ENCODE measurements at regions not wholly inside any gene's neighbourhood (a gene's known extent, or its start where the extent isn't known, plus 50 kb on each side); places are given as distances from the start of the nearest gene placed in this dataset.
A peak's percentile ranks its signal among the peaks of the same experiment; 100 is the strongest.

- no peak for DNase-seq
These were observed 513.6 kb downstream of the HTR7 start for GRCh38 chr10:90344226-90344625.

- DNase-seq = no peak
These were observed 510.6 kb downstream of the HTR7 start for GRCh38 chr10:90347239-90347638.

GRCh38 chr10:90350122-90350521 is 507.7 kb downstream of the HTR7 start:
- no peak for DNase-seq

- no peak for DNase-seq
These were observed 505.6 kb downstream of the HTR7 start for GRCh38 chr10:90352288-90352687.

DNA sequence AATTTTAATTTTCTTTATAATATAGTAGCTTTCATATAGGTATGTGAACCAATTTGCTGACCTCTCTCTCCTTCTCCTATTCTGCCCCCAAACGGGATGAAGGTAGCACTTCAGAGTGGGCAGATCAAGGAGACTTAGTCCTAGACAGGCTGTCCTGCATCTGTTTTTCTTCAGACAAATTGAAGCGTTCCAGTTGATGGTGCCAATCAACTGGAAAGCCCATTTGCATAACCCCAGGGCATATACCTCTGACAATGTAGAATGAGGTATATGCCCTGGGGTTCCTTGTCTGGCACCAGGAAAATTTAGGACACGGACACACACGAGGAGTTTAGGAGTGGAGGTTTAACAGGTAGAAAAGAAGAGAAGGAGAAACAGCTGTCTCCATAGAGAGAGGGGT is 502.9 kb downstream of the HTR7 start:
- no peak for DNase-seq

DNA sequence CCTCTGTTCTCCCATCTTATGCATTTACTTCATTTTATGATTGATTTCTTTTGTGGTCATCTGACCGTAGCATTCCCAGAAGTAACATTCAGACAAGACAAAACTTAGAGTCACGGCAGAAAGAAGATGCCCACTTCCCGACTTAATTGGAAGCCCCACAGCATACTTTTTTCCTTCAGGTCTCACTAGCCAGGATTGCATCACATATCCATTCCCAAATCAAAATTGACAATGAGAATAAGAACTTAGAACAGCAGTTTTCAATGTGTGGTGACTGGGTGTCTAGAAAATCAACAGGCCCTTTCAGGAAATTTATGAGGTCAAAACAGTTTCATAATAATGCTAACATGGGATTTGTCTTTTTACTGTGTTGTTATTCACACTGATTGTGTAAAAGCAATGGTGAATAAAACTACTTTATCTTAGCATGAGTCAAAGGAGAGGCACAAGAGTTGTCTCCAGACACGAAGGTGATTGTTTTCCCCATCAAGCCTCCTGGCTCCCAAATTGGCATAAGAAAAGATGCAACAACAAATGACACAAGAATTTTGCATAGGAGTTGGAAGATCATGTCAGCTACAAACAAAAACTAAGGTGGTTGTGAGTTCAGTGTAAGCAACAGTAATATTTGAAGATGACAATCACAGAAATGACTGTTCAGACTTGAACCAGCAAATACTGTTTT is 493.9 kb downstream of the HTR7 start:
- no peak for DNase-seq

GRCh38 chr10:90372451-90372850 is 485.4 kb downstream of the HTR7 start:
- no peak for DNase-seq

GRCh38 chr10:90373911-90374310 is 483.9 kb downstream of the HTR7 start:
- no peak for DNase-seq

- no peak for DNase-seq
These were observed 479.2 kb downstream of the HTR7 start for GRCh38 chr10:90378524-90379076.

DNA sequence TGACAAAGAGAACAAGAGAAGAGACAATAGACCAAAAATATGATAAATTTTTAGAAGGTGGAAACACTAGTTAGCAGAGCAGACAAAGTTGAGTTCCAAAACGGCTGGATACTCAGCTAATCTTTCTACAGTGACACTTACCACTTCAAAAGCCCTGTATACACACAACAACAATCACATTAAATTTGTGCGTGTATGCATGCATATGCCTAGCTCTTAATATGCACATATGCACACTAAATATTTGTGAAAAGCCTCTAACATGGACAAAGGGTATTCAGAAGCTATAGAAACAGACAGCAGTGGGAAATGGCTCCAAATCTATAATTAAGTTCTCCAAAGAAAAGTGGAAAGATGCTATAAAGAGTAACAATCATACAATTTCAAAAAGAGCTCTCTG is 476.4 kb downstream of the HTR7 start:
- DNase-seq = no peak

- DNase-seq = no peak
These were observed 468.0 kb downstream of the HTR7 start for GRCh38 chr10:90389876-90390275.

- no peak for DNase-seq
These were observed 463.5 kb downstream of the HTR7 start for GRCh38 chr10:90394311-90394710.

DNA sequence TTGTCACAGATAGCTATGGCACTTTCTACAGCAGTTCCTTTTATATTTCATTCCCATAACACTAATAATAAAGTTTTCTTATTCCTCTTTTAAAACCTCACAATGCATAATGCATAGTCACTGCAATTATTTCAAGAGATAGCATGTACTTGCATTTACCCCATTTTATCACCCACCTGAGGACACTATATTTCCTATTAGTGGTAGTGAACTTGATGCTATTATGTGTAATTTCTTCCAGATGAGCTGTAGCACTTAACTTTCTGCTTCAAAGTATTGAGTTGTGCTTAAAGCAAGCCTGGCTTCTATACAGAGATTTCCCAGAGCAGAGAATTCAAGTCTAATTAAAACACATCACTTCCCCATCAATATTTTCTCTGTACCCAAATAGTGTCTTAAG is 461.1 kb downstream of the HTR7 start:
- DNase-seq = no peak

DNA sequence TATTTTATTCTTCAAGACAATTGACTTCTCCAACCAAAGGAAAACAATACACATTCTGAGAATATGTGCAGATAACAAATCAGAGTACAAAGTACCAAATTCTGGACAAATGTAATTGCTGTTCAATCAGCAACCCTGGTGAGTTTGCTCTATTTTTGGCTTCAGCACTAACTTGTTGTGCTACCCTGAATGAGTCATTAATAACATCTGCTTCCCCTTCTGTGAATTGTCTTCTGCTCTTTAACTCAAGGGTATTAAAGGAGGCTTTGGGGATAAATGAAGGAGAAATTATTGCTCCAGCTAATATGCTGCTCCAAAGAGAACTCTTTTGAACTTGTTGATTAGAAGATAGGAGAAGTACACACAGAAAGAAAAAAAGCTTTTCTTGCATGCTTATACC is 459.3 kb downstream of the HTR7 start:
- DNase-seq = no peak

GRCh38 chr10:90399782-90400181 is 458.1 kb downstream of the HTR7 start:
- DNase-seq = no peak

- DNase-seq = peak; percentile 12
These were observed 454.4 kb downstream of the HTR7 start for GRCh38 chr10:90403211-90404000.

- no peak for DNase-seq
These were observed 450.7 kb downstream of the HTR7 start for GRCh38 chr10:90407131-90407530.

- DNase-seq = no peak
These were observed 450.0 kb downstream of the HTR7 start for GRCh38 chr10:90407851-90408250.

DNA sequence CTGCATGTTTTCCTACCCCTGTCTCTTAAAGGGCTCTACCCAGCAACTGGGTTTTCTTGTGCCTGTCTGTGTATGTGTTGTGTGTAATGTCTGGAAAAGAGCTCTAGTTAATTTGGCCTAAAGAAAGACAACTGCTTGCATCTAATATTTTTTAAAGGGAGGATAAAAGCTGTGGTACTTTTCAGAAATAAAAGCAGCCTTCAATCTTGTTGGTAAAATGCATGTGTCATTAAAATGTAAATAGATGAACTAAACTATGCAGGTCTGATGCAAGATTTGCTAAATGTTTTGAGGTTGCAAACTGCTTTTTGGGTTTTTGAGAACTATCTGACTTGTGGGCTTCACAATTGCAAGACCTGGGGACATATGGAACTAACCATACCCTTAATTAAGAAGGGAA is 445.3 kb downstream of the HTR7 start:
- DNase-seq = no peak

- DNase-seq = no peak
These were observed 444.6 kb downstream of the HTR7 start for GRCh38 chr10:90413196-90413595.

- DNase-seq = no peak
These were observed 442.9 kb downstream of the HTR7 start for GRCh38 chr10:90414926-90415325.

DNA sequence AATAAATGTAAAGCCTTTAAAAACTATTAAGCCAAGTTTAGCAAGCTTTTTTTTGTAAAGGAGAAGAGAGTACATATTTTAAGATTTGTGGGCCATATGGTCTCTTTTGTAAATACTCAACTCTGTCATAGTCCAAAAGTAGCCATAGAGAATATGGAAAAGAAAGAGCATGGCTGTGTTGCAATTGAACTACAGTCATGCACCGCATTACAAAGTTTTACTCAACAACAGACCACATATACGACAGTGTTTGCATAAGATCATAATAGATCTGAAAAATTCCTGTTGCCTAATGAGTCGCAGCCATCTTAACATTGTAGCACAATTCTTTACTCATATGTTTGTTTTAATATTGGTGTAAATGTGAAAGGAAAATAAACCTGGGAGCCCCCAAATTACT is 440.8 kb downstream of the HTR7 start:
- DNase-seq = no peak

DNA sequence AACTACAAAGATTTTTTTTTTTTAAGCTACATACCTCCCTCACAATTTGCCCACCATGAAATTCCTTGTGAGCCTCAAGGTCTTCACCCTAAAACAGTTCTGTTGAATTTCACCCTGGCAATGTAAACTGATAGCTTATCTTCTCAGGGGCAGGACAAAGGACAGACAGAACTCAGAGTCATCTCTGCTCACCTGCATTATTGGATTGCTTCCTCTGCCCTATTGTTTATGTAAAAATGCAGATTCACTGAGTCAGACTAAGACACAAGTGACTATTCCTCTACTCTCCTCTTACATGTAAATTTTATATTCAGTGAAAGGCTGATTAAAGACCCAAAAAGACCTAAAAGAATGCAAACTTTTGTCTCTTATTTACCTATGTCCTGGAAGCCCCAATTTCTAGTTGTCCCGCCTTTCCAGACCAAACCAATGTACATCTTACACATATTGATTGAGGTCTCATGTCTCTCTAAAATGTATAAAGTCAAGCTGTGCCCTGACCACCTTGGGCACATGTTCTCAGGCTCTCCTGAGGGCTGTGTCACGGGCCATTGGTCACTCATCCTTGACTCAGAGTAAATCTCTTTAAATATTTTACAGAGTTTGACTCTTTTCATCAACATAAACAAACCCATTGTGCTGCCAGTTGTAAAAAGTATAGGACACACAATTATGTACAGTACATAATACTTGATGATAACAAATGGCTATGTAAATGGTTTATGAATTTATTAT is 440.2 kb downstream of the HTR7 start:
- no peak for DNase-seq
